ENCODE measurements at regions not wholly inside any gene's neighbourhood (a gene's known extent, or its start where the extent isn't known, plus 50 kb on each side); places are given as distances from the start of the nearest gene placed in this dataset.

DNA sequence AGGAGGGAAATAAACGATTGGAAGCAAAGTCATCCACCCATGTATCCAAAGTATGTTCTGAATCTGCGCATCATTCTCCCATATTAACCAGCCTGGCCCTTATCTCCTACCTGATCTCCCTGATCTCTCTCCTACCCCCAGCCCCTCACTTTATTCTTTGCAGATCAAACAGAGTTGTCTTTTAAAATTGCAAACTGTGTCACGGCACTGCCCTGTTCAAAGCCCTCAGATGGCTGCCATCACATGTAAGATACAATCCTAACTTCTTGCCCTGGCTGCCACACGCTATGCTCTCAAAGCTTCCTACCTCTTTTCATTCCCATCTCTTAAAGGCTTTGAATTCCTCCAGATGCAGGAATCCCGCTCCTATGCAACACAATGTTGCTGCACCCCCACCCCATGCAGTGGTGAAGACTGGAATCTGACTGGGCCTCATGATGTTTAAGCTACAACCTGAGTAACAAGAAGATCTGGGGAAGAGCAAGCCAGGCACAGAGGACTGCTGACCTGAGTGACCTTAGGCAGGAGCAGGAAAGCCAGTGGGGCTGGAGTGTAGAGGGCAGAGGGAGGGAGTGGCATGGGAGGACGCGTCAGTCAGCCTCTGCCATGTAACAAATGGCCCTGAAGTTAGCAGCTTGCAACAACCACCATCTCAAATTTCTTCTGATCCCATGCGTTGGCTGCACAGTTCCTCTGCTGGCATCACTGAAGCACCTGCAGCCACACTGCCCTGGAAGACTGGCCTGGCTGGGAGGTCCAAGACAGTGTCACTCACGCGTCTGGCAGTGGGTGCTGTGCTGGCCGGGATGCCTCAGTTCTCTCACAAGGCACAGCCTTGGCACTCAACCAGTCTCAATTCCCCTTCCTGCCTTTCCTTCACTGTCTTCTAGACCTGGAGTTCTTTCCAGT is 382.8 kb downstream of the BCL11B start:
- DNase-seq (ENCODE audit: low read depth), result no peak
- H3K4me3 ChIP-seq (ENCODE audit: control insufficient read depth, low read depth, low read length), result no peak overlapping the region
- TF ChIP-seq, protein P1, sequence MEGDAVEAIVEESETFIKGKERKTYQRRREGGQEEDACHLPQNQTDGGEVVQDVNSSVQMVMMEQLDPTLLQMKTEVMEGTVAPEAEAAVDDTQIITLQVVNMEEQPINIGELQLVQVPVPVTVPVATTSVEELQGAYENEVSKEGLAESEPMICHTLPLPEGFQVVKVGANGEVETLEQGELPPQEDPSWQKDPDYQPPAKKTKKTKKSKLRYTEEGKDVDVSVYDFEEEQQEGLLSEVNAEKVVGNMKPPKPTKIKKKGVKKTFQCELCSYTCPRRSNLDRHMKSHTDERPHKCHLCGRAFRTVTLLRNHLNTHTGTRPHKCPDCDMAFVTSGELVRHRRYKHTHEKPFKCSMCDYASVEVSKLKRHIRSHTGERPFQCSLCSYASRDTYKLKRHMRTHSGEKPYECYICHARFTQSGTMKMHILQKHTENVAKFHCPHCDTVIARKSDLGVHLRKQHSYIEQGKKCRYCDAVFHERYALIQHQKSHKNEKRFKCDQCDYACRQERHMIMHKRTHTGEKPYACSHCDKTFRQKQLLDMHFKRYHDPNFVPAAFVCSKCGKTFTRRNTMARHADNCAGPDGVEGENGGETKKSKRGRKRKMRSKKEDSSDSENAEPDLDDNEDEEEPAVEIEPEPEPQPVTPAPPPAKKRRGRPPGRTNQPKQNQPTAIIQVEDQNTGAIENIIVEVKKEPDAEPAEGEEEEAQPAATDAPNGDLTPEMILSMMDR (IDR thresholded peaks at IDR 0.05; ENCODE audit: control insufficient read depth, insufficient read depth, low read depth, low read length, missing control alignments), result no peak

DNA sequence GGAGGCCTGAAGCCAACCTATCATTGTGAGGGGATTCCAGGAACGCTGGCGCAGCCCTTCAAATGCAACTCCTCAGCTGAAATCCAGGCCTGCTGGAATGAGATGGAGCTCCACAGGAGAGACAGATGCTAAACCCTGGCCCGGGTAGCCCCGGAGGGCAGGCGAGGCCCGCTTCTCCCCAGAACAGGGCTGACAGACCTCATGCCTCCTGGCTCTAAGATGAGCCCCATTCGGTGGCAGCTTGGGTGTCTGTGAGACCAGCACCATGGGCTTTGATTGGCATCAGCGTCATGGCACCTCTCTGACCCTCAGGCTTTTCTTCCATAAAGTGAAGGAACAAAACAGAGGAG is 382.2 kb downstream of the BCL11B start:
- no peak overlapping the region for H3K4me3 ChIP-seq (ENCODE audit: control insufficient read depth, low read depth, low read length)
- TF ChIP-seq, protein P1 (IDR thresholded peaks at IDR 0.05; ENCODE audit: control insufficient read depth, insufficient read depth, low read depth, low read length, missing control alignments), result no peak
- DNase-seq (ENCODE audit: low read depth), result no peak

- no peak overlapping the region for H3K4me3 ChIP-seq (ENCODE audit: control insufficient read depth, low read depth, low read length)
- DNase-seq (ENCODE audit: low read depth), result no peak
- TF ChIP-seq, protein P1 (IDR thresholded peaks at IDR 0.05; ENCODE audit: control insufficient read depth, insufficient read depth, low read depth, low read length, missing control alignments), result no peak
Measured at GRCh38 chr14:98890556-98891340, 381.2 kb downstream of the BCL11B start.

- TF ChIP-seq, protein P1 (IDR thresholded peaks at IDR 0.05; ENCODE audit: control insufficient read depth, insufficient read depth, low read depth, low read length, missing control alignments), result no peak
- no peak overlapping the region for H3K4me3 ChIP-seq (ENCODE audit: control insufficient read depth, low read depth, low read length)
- DNase-seq (ENCODE audit: low read depth), result no peak
Measured at GRCh38 chr14:98893675-98894074, 378.3 kb downstream of the BCL11B start.

DNA sequence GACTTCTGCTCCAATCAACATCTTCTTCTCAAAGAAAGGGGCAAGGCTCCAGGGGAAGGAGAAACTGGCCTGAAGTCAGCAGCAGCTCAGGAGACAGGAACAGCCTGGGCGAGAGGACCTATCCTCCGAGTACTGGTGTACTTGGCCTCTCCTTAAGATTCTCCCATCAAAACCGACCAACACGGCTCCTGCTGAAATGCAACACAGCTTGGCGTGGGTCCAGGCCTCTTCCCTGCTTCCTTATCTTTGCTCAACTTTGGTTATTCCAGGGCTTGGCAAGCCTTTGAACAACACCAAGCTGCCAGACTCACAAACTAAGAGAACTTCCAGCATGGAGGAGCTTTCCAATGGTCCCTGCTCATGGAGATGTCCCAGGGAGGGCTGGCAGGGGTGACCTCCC is 377.4 kb downstream of the BCL11B start:
- DNase-seq (ENCODE audit: low read depth), result no peak
- H3K4me3 ChIP-seq (ENCODE audit: control insufficient read depth, low read depth, low read length), result no peak overlapping the region
- TF ChIP-seq, protein P1 (IDR thresholded peaks at IDR 0.05; ENCODE audit: control insufficient read depth, insufficient read depth, low read depth, low read length, missing control alignments), result no peak

GRCh38 chr14:98896449-98896848 is 375.5 kb downstream of the BCL11B start:
- TF ChIP-seq, protein P1 (IDR thresholded peaks at IDR 0.05; ENCODE audit: control insufficient read depth, insufficient read depth, low read depth, low read length, missing control alignments), result no peak
- H3K4me3 ChIP-seq (ENCODE audit: control insufficient read depth, low read depth, low read length), result no peak overlapping the region

More at GRCh38 chr14:98896449-98896848, 375.5 kb downstream of the BCL11B start:
- no peak for DNase-seq (ENCODE audit: low read depth)

Measured in AG09309 (cell line).